LNCAP (cell line): ENCODE measurements at regions not wholly inside any gene's neighbourhood (a gene's known extent, or its start where the extent isn't known, plus 50 kb on each side); places are given as distances from the start of the nearest gene placed in this dataset.

ENCODE experiments used
- CTCF ChIP-seq: fragments of 450-650 bp; IDR thresholded peaks from 2 replicates; pipeline ENCODE4 v1.5.1; 2017; ENCODE audit warnings: mild to moderate bottlenecking

DNA sequence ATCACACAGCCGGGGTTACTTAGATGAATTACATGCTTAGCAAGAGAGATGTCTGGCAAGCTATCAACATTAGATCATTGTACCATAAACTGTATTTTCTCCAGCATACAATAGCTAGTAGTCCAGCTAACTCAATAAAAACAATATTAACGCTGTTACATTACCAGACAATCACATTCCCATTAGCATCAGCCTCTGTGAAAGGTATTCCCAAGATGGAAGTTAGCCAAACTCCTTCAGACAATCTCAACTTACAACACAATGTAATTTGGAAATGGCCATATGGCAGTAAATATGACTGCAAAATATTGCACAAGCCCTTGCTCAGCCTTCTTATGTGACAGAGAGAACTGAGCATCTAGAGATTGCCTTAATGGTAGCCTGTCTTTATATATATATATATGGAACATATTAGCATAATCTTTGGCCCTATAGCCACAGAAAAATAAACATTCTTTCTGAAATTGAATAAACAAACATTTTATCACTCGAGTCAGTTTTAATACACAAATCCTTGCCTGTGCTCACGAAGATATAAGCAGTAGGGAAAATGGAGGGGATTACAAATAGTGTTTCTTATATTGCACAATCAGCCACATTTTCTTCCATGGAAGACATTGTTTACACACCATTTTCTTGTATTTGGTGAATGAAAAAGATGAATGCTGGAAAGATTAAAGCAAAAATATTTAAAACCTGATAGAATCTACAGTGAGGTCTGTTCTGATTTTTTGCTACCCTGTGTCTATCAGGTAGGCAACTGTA, 1060.5 kb downstream of the DIAPH3 start:
- TF ChIP-seq CTCF: no peak

GRCh38 chr13:59111751-59112171, 1052.0 kb downstream of the DIAPH3 start:
- TF ChIP-seq CTCF: no peak

DNA sequence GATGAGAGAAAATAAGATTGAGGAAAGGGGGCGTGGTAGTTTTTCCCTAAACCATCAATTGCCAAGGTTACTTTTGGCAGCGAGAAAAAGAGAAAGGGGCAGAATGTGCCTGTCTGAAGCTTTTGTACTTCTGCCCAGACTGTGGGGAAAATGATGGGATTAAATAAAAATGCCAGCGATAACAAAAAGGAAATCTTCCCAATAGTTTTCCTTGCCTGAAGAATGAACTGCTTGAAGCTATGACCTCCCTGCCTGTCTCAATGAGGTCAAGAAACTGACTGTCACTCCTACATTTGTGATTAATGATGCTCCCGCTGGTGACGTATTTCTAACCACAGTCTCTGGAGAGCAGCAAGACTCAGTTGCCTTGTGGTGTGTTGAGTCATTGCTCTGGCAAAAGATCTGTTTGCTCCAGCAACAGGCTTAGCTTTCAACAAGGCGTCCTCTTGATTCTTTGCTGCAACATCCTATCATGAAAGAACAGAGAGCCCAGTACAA, 1051.5 kb downstream of the DIAPH3 start:
- TF ChIP-seq CTCF: no peak

- TF ChIP-seq CTCF: no peak
These were observed 1044.3 kb downstream of the DIAPH3 start for GRCh38 chr13:59119475-59119874.

- no peak for TF ChIP-seq CTCF
These were observed 1043.4 kb downstream of the DIAPH3 start for GRCh38 chr13:59120297-59120843.

DNA sequence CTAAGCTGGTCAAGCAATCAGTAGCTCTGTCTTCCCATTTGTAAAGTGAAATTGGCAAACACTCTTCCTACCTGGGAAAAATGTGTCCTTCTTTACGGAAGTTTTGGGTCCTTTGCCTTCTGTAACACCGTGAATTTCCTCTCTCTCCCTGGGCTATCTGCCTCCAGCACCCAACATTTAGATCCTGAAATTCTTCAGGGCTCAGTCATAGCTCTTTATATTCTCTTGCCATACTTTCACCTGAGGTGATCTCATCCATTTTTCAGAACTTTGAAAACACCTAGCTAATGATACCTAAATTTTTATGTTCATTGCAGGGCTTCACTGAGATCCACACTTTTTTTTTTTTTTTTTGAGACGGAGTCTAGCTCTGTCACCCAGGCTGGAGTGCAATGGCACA, 1042.2 kb downstream of the DIAPH3 start:
- TF ChIP-seq CTCF: no peak

DNA sequence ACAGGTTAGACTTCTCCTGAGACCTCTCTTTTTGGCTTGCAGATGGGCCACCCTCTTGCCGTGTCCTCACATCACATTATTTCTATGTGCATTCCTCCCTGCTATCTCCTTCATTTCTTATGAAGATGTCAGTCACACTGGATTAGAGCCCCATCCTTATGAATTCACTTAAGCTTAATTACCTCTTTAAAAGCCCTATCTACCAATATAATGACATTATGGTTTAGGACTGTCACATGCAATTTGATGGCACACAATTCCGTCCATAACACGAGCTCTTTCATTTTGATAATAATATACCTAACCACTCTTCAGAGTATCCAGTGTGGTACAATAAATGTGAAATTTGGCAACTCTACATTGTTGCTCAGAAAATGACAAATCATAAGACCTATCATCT, 1037.3 kb downstream of the DIAPH3 start:
- TF ChIP-seq CTCF: no peak
